Neural cell (in vitro differentiated cells): ENCODE measurements at regions not wholly inside any gene's neighbourhood (a gene's known extent, or its start where the extent isn't known, plus 50 kb on each side); places are given as distances from the start of the nearest gene placed in this dataset.

Experiments
- EZH2 ChIP-seq: fragments of 200-600, 300-800 bp; shearing (Covaris generic), sonication (generic); IDR thresholded peaks from 2 replicates; pipeline ENCODE4 v1.6.1; 2014; ENCODE audit warnings: antibody characterized with exemption, low read length, borderline replicate concordance, mild to moderate bottlenecking; ENCODE audit not compliant: insufficient read depth, poor library complexity, severe bottlenecking
- RAD21 ChIP-seq: fragments of 450-650 bp; conservative IDR thresholded peaks from 2 replicates; pipeline ENCODE4 v1.6.1; 2014; ENCODE audit warnings: antibody characterized with exemption, mild to moderate bottlenecking, moderate library complexity
- REST ChIP-seq: IDR thresholded peaks from 2 replicates; pipeline ENCODE4 v1.6.1; 2012; ENCODE audit warnings: borderline replicate concordance
- TAF1 ChIP-seq: IDR thresholded peaks from 2 replicates; pipeline ENCODE4 v1.6.1; 2012; ENCODE audit warnings: low read depth
- TF ChIP-seq, protein P1 (sequence below): fragments of 450-650 bp; IDR thresholded peaks from 2 replicates; pipeline ENCODE4 v1.5.1; 2014; ENCODE audit warnings: antibody characterized with exemption, mild to moderate bottlenecking, moderate library complexity; ENCODE audit not compliant: poor library complexity, severe bottlenecking

- TF ChIP-seq, protein P1, sequence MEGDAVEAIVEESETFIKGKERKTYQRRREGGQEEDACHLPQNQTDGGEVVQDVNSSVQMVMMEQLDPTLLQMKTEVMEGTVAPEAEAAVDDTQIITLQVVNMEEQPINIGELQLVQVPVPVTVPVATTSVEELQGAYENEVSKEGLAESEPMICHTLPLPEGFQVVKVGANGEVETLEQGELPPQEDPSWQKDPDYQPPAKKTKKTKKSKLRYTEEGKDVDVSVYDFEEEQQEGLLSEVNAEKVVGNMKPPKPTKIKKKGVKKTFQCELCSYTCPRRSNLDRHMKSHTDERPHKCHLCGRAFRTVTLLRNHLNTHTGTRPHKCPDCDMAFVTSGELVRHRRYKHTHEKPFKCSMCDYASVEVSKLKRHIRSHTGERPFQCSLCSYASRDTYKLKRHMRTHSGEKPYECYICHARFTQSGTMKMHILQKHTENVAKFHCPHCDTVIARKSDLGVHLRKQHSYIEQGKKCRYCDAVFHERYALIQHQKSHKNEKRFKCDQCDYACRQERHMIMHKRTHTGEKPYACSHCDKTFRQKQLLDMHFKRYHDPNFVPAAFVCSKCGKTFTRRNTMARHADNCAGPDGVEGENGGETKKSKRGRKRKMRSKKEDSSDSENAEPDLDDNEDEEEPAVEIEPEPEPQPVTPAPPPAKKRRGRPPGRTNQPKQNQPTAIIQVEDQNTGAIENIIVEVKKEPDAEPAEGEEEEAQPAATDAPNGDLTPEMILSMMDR = no peak
- TF ChIP-seq TAF1 (no peak), REST (no peak), RAD21 (no peak), EZH2 (no peak)
Measured at GRCh38 chr16:65386672-65387071, 264.8 kb upstream of the CDH11 start.
